Fibroblast of the aortic adventitia (primary cell): ENCODE measurements at regions not wholly inside any gene's neighbourhood (a gene's known extent, or its start where the extent isn't known, plus 50 kb on each side); places are given as distances from the start of the nearest gene placed in this dataset.

ENCODE experiments used
- DNase-seq: peaks from one replicate; pipeline ENCODE4 v3.0.0-alpha.2; 2010; ENCODE audit warnings: low read depth
- H3K4me3 ChIP-seq: 2 replicates; pipeline ENCODE4 v1.5.1; 2011; ENCODE audit warnings: low read depth, mild to moderate bottlenecking, control low read depth, low read length, moderate library complexity
- TF ChIP-seq, protein P1 (sequence below): IDR thresholded peaks from 2 replicates; pipeline ENCODE4 v1.5.1; 2011; ENCODE audit warnings: mild to moderate bottlenecking, low read length, control low read depth, inconsistent platforms; ENCODE audit not compliant: insufficient read depth

DNA sequence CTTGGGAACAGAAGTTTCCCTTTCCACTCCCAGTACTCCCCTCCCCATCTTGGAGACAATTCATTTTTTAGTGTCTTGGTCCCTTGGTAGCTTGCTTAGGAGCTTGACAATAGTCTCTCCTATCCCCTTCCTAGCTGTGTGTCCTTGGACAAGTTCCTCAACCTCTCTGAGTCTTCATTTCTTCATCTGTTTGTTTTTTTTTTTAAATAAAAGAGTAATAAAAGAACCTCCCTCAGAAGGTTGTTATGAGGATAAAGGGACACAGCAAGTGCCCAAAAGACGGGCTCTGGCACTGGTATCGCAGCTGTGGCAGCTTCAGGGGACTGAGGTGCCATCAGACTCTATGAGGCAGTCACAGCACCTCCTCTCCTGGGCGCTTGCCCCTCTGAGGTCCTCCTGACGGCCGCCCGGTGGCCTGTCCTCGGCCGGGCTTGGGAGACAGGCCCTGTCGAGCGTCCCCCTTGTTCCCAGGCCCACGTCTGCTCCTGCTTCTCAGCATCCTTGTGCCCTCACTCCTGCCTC is 689.2 kb downstream of the MATN1 start:
- DNase-seq, result no peak
- H3K4me3 ChIP-seq, result no peak overlapping the region
- TF ChIP-seq, protein P1, sequence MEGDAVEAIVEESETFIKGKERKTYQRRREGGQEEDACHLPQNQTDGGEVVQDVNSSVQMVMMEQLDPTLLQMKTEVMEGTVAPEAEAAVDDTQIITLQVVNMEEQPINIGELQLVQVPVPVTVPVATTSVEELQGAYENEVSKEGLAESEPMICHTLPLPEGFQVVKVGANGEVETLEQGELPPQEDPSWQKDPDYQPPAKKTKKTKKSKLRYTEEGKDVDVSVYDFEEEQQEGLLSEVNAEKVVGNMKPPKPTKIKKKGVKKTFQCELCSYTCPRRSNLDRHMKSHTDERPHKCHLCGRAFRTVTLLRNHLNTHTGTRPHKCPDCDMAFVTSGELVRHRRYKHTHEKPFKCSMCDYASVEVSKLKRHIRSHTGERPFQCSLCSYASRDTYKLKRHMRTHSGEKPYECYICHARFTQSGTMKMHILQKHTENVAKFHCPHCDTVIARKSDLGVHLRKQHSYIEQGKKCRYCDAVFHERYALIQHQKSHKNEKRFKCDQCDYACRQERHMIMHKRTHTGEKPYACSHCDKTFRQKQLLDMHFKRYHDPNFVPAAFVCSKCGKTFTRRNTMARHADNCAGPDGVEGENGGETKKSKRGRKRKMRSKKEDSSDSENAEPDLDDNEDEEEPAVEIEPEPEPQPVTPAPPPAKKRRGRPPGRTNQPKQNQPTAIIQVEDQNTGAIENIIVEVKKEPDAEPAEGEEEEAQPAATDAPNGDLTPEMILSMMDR, result no peak

DNA sequence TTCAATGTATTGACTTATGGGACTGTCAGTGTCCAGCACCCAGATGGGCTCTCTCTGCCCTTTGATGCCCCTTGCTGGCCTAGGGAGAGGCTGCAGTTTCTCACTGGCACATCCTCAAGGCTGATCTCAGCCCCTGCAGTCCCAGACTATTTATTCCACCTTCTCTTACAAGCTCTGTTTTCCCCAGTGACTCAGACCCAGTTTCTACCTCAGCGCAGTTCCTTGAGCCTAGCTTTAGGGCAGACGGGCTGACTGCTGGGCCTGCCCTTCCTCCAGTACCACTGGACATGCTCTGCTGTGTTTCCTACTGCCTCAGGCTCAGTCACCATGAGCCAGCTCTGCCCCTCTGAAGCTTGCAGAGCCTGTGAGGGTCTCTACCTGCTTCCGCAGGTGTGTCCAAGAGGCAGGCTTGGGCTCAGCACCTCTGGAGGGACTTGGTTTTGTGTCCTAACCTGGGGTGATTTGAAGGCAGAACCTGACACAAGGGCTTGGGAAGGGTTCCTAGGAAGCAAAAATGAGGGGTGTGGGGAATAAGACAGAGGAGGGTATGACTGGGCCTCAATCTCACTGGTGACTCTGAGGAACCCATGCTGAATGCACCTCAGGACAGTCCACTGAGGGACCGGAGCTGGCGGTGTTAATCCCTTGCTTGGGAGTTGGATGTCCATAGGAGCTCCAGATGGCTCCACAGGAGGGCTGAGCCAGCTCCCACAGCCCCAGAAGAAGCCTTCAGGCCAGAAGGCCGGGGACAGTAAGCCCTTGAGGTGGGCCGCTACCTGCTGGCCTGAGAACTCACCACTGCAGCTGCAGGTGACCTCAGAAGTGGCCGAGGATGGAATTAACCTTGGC is 689.9 kb downstream of the MATN1 start:
- H3K4me3 ChIP-seq, result no peak overlapping the region
- TF ChIP-seq, protein P1, result no peak
- no peak for DNase-seq

- no peak for DNase-seq
- TF ChIP-seq, protein P1, result no peak
- no peak overlapping the region for H3K4me3 ChIP-seq
Observed at GRCh38 chr1:30032302-30032701, 691.1 kb downstream of the MATN1 start.

DNA sequence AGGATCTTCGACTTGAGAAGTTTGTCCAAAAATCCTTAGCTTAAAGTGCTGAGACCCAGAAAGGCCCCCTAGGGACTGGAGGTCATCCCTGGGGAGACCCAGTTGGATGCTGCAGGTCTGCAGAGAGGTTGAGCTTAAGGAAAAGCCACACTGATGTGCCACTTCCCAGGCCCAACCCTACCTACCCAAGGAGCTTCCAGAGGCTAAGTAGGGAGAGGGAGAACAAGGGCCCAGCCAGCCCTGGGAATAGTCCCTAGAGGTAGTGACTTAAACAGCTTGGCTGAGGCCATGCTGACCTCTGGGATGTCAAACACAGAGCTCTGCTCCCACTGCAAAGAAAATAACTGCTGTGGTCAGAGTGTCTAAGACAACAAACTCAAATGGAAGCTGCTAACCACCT is 693.7 kb downstream of the MATN1 start:
- TF ChIP-seq, protein P1, result no peak
- H3K4me3 ChIP-seq, result no peak overlapping the region

DNA sequence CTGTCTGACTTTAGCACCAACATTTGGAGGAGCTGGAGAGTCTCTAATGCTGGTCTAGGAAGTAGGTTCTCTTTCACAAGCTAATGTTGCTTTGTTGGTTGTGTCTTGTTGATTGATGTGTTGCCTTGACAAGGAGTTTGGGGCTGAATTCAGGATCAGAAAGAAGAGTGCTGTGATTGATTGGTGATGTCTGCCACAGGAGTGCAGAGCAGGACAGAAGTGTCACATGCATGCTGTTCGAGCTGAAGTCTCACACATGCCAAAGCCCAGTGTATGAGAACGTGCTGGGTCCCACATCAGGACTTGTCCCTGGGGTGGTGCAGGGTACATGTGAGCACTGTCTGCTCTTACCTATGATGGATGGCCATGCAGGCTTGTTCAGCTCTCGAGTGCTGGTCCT is 694.4 kb downstream of the MATN1 start:
- no peak overlapping the region for H3K4me3 ChIP-seq
- TF ChIP-seq, protein P1, result no peak
- no peak for DNase-seq

More for the DNA sequence above, 693.7 kb downstream of the MATN1 start:
- DNase-seq, result no peak

GRCh38 chr1:30028283-30028682 is 695.1 kb downstream of the MATN1 start:
- no peak for DNase-seq
- TF ChIP-seq, protein P1, result no peak
- no peak overlapping the region for H3K4me3 ChIP-seq
